IMR-90 (cell line): ENCODE measurements at regions not wholly inside any gene's neighbourhood (a gene's known extent, or its start where the extent isn't known, plus 50 kb on each side); places are given as distances from the start of the nearest gene placed in this dataset.

Experiments used
- BHLHE40 ChIP-seq: fragments of 150-350 bp; IDR thresholded peaks from 2 replicates; pipeline ENCODE4 v1.6.1; 2016; ENCODE audit warnings: mild to moderate bottlenecking, low read depth, low read length
- CEBPB ChIP-seq: IDR thresholded peaks from 2 replicates; pipeline ENCODE4 v1.6.1; 2012; ENCODE audit warnings: low read depth, low read length, improper control_type of control experiment
- CTCF ChIP-seq: conservative IDR thresholded peaks from 2 replicates; pipeline ENCODE4 v1.5.1; 2012; ENCODE audit warnings: mild to moderate bottlenecking, low read depth, low read length, improper control_type of control experiment
- FOS ChIP-seq: fragments of 150-350 bp; IDR thresholded peaks from 2 replicates; pipeline ENCODE4 v1.6.1; 2016; ENCODE audit warnings: low read depth, low read length
- MAZ ChIP-seq: IDR thresholded peaks from 2 replicates; pipeline ENCODE4 v1.6.1; 2012; ENCODE audit warnings: low read depth, mild to moderate bottlenecking, low read length, improper control_type of control experiment, moderate library complexity, borderline replicate concordance
- MXI1 ChIP-seq: IDR thresholded peaks from 2 replicates; pipeline ENCODE4 v1.6.1; 2012; ENCODE audit warnings: low read depth, mild to moderate bottlenecking, low read length, moderate library complexity, borderline replicate concordance
- POLR2A ChIP-seq: IDR thresholded peaks from 2 replicates; pipeline ENCODE4 v1.6.1; 2012; ENCODE audit warnings: mild to moderate bottlenecking, low read depth, low read length
- RAD21 ChIP-seq: IDR thresholded peaks from 2 replicates; pipeline ENCODE4 v1.6.1; 2012; ENCODE audit warnings: low read length, improper control_type of control experiment
- RCOR1 ChIP-seq: IDR thresholded peaks from 2 replicates; pipeline ENCODE4 v1.6.1; 2012; ENCODE audit warnings: mild to moderate bottlenecking, low read length, improper control_type of control experiment; ENCODE audit not compliant: insufficient replicate concordance
- USF2 ChIP-seq: fragments of 150-350 bp; IDR thresholded peaks from 2 replicates; pipeline ENCODE4 v1.6.1; 2017; ENCODE audit warnings: mild to moderate bottlenecking, antibody characterized with exemption, low read length, low read depth

- TF ChIP-seq POLR2A (no peak), FOS (no peak), RCOR1 (no peak), CTCF (0 out of 2 replicates have a peak, but pooled peaks have one; percentile 11), RAD21 (no peak), MAZ (no peak), BHLHE40 (no peak), CEBPB (no peak), USF2 (no peak), MXI1 (no peak)
Measured at GRCh38 chr16:54633943-54634362, 296.7 kb upstream of the IRX5 start.
